Neural cell (in vitro differentiated cells): ENCODE measurements at regions not wholly inside any gene's neighbourhood (a gene's known extent, or its start where the extent isn't known, plus 50 kb on each side); places are given as distances from the start of the nearest gene placed in this dataset.

Experiments
- H2AFZ ChIP-seq: fragments of 200-600, 300-800 bp; sonication (generic), shearing (Covaris generic); 2 replicates; pipeline ENCODE4 v1.6.0; 2014; ENCODE audit warnings: low read depth, mild to moderate bottlenecking, antibody characterized with exemption, low read length, moderate library complexity
- H3F3A ChIP-seq: fragments of 200-600 bp; shearing (Covaris generic); 2 replicates; pipeline ENCODE4 v1.6.1; 2016; ENCODE audit warnings: mild to moderate bottlenecking, moderate library complexity, mixed read lengths, antibody characterized with exemption, low read length; ENCODE audit not compliant: insufficient read depth, poor library complexity, severe bottlenecking
- H3K27ac ChIP-seq: fragments of 200-600, 300-800 bp; sonication (generic), shearing (Covaris generic); 2 replicates; pipeline ENCODE4 v1.5.1; 2014; ENCODE audit warnings: mild to moderate bottlenecking, low read length, moderate library complexity
- H3K27me3 ChIP-seq: fragments of 300-800, 200-600 bp; sonication (generic), shearing (Covaris generic); 2 replicates; pipeline ENCODE4 v1.6.0; 2014; ENCODE audit warnings: mild to moderate bottlenecking, low read depth, low read length, moderate library complexity; ENCODE audit not compliant: insufficient read depth
- H3K36me3 ChIP-seq: fragments of 300-800, 200-600 bp; sonication (generic), shearing (Covaris generic); 2 replicates; pipeline ENCODE4 v1.5.1; 2014; ENCODE audit warnings: mild to moderate bottlenecking, antibody characterized with exemption, low read length, moderate library complexity; ENCODE audit not compliant: insufficient read depth
- H3K4me2 ChIP-seq: fragments of 300-800, 200-600 bp; sonication (generic), shearing (Covaris generic); 2 replicates; pipeline ENCODE4 v1.6.0; 2014; ENCODE audit warnings: mild to moderate bottlenecking, low read length
- H3K4me3 ChIP-seq: fragments of 300-800, 200-600 bp; sonication (generic), shearing (Covaris generic); 2 replicates; pipeline ENCODE4 v1.5.1; 2014; ENCODE audit warnings: mild to moderate bottlenecking, low read length, moderate library complexity
- H3K79me2 ChIP-seq: fragments of 200-600 bp; shearing (Covaris generic); replicated peaks from 2 replicates; pipeline ENCODE4 v1.6.0; 2014; ENCODE audit warnings: mild to moderate bottlenecking, low read length, moderate library complexity; ENCODE audit not compliant: insufficient read depth
- H3K9ac ChIP-seq: fragments of 300-800, 200-600 bp; sonication (generic), shearing (Covaris generic); 2 replicates; pipeline ENCODE4 v1.6.1; 2016; ENCODE audit warnings: mild to moderate bottlenecking, low read length, mixed read lengths
- H3K9me2 ChIP-seq: fragments of 200-600 bp; shearing (Covaris generic); 2 replicates; pipeline ENCODE4 v1.6.1; 2016; ENCODE audit warnings: mild to moderate bottlenecking, low read length, mixed read lengths; ENCODE audit not compliant: insufficient read depth
- H3K9me3 ChIP-seq: fragments of 200-600, 300-800 bp; sonication (generic), shearing (Covaris generic); 2 replicates; pipeline ENCODE4 v1.6.1; 2016; ENCODE audit warnings: mild to moderate bottlenecking, mixed run types, low read length, moderate library complexity, mixed read lengths
- H4K20me1 ChIP-seq: fragments of 200-600 bp; shearing (Covaris generic); 2 replicates; pipeline ENCODE4 v1.6.1; 2016; ENCODE audit warnings: mild to moderate bottlenecking, mixed run types; ENCODE audit not compliant: insufficient read depth
- CTCF ChIP-seq: fragments of 450-650 bp; IDR thresholded peaks from 2 replicates; pipeline ENCODE4 v1.5.1; 2014; ENCODE audit warnings: antibody characterized with exemption, mild to moderate bottlenecking, moderate library complexity; ENCODE audit not compliant: poor library complexity, severe bottlenecking
- EP300 ChIP-seq: fragments of 450-650 bp; conservative IDR thresholded peaks from 2 replicates; pipeline ENCODE4 v1.6.1; 2014; ENCODE audit warnings: antibody characterized with exemption, mild to moderate bottlenecking, moderate library complexity; ENCODE audit not compliant: poor library complexity, severe bottlenecking
- EZH2 ChIP-seq: fragments of 200-600, 300-800 bp; shearing (Covaris generic), sonication (generic); IDR thresholded peaks from 2 replicates; pipeline ENCODE4 v1.6.1; 2014; ENCODE audit warnings: antibody characterized with exemption, low read length, borderline replicate concordance, mild to moderate bottlenecking; ENCODE audit not compliant: insufficient read depth, poor library complexity, severe bottlenecking
- MXI1 ChIP-seq: fragments of 450-650 bp; conservative IDR thresholded peaks from 2 replicates; pipeline ENCODE4 v1.6.1; 2014; ENCODE audit warnings: antibody characterized with exemption, mild to moderate bottlenecking; ENCODE audit not compliant: poor library complexity, severe bottlenecking
- POLR2AphosphoS5 ChIP-seq: IDR thresholded peaks from 2 replicates; pipeline ENCODE4 v1.6.1; 2012
- RAD21 ChIP-seq: fragments of 450-650 bp; conservative IDR thresholded peaks from 2 replicates; pipeline ENCODE4 v1.6.1; 2014; ENCODE audit warnings: antibody characterized with exemption, mild to moderate bottlenecking, moderate library complexity
- SMC3 ChIP-seq: fragments of 450-650 bp; conservative IDR thresholded peaks from 2 replicates; pipeline ENCODE4 v1.6.1; 2014; ENCODE audit warnings: antibody characterized with exemption, mild to moderate bottlenecking, moderate library complexity; ENCODE audit not compliant: poor library complexity
- TAF1 ChIP-seq: IDR thresholded peaks from 2 replicates; pipeline ENCODE4 v1.6.1; 2012; ENCODE audit warnings: low read depth
- TF ChIP-seq, protein P1 (sequence below): IDR thresholded peaks from 2 replicates; pipeline ENCODE4 v1.6.1; 2012; ENCODE audit warnings: borderline replicate concordance

DNA sequence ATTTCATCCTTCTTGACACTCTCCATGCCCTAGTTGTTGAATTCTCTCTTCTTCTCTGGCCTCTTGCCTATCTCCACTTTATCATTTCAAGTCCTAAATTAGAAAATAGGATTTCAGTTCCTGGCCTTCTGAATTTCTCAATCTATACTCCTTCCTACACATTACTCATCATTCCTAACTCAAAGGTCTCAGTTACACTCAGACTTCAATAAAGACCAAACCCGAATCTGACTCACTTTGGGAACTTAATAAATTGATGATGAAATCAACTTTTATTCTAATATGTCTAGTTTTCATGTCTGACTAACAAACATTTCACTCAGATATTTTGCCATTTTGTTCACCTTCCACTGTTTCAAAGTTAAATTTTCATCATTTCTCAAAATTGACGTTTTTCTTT, 113.6 kb upstream of the TSLP start:
- Histone ChIP-seq H4K20me1 (no peaks in the 10 kb centered on the region), H3K79me2 (no peaks in the 10 kb centered on the region), H3K9me2 (no peaks in the 10 kb centered on the region), H3K36me3 (no peaks in the 10 kb centered on the region), H3K4me3 (no peak overlapping the region), H3K4me2 (no peak overlapping the region), H3K27me3 (no peaks in the 10 kb centered on the region), H2AFZ (no peak overlapping the region), H3K27ac (no peak overlapping the region), H3K9ac (no peak overlapping the region), H3K9me3 (no peaks in the 10 kb centered on the region), H3F3A (no peaks in the 10 kb centered on the region)
- TF ChIP-seq POLR2AphosphoS5 (no peak), RAD21 (no peak), EP300 (no peak), SMC3 (no peak), CTCF (no peak)

GRCh38 chr5:110963495-110963894, 108.0 kb upstream of the TSLP start:
- Histone ChIP-seq H3K9ac (no peak overlapping the region), H3K79me2 (no peaks in the 10 kb centered on the region), H3K36me3 (no peaks in the 10 kb centered on the region), H3K4me2 (no peak overlapping the region), H3K27ac (no peak overlapping the region), H3K27me3 (no peaks in the 10 kb centered on the region), H2AFZ (no peak overlapping the region), H3K9me3 (no peaks in the 10 kb centered on the region), H3K4me3 (no peak overlapping the region), H3F3A (no peaks in the 10 kb centered on the region), H3K9me2 (no peaks in the 10 kb centered on the region), H4K20me1 (no peaks in the 10 kb centered on the region)
- TF ChIP-seq EZH2 (no peak), RAD21 (no peak), POLR2AphosphoS5 (no peak), EP300 (no peak), TAF1 (no peak), CTCF (no peak), SMC3 (no peak), MXI1 (no peak)
- TF ChIP-seq, protein P1, sequence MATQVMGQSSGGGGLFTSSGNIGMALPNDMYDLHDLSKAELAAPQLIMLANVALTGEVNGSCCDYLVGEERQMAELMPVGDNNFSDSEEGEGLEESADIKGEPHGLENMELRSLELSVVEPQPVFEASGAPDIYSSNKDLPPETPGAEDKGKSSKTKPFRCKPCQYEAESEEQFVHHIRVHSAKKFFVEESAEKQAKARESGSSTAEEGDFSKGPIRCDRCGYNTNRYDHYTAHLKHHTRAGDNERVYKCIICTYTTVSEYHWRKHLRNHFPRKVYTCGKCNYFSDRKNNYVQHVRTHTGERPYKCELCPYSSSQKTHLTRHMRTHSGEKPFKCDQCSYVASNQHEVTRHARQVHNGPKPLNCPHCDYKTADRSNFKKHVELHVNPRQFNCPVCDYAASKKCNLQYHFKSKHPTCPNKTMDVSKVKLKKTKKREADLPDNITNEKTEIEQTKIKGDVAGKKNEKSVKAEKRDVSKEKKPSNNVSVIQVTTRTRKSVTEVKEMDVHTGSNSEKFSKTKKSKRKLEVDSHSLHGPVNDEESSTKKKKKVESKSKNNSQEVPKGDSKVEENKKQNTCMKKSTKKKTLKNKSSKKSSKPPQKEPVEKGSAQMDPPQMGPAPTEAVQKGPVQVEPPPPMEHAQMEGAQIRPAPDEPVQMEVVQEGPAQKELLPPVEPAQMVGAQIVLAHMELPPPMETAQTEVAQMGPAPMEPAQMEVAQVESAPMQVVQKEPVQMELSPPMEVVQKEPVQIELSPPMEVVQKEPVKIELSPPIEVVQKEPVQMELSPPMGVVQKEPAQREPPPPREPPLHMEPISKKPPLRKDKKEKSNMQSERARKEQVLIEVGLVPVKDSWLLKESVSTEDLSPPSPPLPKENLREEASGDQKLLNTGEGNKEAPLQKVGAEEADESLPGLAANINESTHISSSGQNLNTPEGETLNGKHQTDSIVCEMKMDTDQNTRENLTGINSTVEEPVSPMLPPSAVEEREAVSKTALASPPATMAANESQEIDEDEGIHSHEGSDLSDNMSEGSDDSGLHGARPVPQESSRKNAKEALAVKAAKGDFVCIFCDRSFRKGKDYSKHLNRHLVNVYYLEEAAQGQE: no peak
